HK-2 (cell line): ENCODE measurements at regions not wholly inside any gene's neighbourhood (a gene's known extent, or its start where the extent isn't known, plus 50 kb on each side); places are given as distances from the start of the nearest gene placed in this dataset.
"Not testable (repeated sequence)": the region's sequence is repeated elsewhere in the genome, so short reads cannot be mapped to it uniquely, and the experiment has no call there.

Experiments
- DNase-seq: peaks from one replicate; pipeline ENCODE4 v3.0.0-alpha.2; 2018; ENCODE audit not compliant: unreplicated experiment

DNA sequence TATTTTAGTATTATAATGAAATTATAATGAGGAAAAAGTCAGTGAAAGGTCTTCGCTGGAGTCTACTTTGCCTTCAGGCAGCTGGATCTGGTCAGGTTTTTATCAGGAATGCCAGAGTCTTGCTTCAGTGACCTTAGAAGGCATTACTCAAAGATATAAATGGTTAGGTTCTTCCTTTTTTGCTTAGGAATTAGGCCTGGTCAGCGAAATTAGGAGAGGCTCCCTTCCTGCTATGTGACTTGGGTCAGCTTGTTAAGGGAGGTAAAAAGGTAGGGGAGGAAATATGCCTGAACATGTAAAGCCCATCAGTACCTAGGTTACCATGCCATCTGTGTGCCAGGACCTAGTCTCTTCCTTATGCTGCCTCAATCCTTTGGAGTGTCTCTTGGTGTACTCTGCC, 115.1 kb downstream of the OTOR start:
- no peak for DNase-seq

DNA sequence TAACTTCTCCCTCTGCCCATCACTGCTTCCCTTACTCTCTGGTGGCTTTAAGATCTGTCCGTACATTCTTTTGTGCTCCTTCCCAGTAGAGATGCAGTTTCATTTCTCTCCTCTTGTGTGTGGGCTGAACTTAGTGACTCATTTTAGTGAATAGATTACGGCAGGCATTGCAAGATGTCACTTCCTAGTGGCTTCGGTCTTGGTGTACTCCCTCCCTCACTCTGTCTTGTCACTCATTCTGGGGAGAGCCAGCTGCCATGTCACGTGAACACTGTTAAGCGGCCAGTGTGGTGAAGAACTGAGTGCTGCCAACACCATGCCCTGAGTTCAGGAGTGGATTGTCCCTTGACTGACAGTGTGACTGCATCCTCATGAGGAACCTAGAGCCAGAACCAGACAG, 115.9 kb downstream of the OTOR start:
- DNase-seq: no peak

DNA sequence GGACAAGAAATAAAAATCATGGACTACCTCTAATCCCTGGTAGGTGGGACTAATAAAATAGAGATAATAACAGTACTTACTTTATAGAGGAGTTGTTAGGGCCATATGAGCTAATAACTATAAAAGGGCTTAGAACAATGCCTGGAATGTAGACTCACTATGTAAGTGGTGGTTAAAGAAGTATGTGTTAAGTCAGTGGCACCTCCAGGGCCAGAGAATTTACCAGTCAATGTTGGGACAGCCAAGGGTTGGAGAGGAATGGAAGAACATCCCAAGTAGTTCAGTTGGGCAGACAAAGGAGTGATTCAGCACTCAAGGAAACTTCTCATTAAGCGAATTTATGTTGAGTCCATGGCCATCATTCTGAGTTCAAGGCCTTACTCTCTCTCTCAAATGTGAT, 116.8 kb downstream of the OTOR start:
- DNase-seq: no peak

DNA sequence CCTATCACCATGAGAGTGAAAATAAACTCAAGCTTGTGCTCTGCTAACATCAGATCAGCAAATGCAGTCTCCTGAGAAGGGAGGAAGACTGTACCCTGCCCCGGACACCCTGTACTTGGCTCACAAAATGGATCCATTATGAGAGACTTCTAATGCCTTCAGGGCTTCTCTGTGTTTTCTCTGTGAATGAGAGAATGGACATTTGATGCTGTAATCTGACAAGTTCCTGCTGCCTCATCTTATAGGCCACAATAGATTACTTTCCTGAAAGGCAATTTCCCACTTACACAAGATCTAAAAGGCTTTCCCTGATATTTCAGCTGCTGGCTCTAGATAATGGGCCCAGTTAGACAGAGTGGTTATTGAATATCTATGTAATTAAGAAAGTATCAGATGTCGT, 117.2 kb downstream of the OTOR start:
- DNase-seq: no peak

DNA sequence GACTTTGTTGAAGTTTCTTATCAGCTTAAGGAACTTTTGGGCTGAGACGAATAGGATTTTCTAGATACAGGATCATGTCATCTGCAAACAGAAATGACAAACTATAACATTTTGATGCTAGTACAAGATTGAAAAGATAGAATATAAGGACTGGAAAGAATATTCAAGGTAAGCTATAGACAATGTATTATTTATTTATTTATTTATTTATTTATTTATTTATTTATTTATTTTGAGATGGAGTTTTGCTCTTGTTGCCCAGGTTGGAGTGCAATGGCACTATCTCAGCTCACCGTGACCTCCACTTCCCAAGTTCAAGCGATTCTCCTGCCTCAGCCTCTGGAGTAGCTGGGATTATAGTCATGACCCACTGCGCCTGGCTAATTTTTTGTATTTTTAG, 125.0 kb downstream of the OTOR start:
- DNase-seq: not testable (repeated sequence)

DNA sequence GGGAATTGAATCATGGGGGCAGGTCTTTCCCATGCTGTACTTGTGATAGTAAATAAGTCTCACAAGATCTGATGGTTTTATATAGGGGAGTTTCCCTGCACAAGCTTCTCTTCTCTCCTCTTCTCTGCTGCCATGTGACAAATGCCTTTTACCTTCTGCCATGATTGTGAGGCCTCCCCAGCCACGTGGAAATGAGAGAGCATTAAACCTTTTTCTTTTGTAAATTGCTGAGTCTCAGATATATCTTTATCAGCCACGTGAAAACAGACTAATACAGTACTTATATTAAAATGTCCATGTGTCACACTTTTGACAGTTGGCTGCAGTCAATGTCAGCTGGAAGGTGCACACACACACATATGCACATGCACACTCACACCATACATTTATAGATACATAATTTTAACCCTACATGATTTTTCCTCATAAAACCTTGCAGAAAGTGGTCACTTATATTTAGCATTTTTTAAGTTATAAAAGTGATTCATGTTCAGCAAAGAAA, 128.9 kb downstream of the OTOR start:
- no peak for DNase-seq

DNA sequence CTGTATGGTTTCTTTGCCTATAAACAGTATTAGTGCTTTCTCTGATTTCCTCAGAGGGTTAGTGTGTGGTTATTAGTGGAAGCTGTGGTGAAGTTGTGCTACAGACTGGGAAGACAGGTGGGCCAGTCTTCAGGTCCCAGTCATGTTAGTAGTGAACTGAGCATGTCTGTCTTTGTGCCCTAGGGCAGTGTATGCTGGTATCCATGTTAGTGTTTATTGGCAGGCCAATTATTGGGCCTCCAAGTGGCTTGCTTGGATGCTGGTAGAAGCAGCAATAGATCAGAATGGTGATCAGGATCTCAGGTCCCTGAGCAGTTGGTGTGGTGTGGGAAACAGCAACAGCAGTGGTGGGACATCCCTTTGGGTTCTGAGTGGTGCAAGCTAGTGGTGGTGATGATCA, 137.6 kb downstream of the OTOR start:
- no peak for DNase-seq

DNA sequence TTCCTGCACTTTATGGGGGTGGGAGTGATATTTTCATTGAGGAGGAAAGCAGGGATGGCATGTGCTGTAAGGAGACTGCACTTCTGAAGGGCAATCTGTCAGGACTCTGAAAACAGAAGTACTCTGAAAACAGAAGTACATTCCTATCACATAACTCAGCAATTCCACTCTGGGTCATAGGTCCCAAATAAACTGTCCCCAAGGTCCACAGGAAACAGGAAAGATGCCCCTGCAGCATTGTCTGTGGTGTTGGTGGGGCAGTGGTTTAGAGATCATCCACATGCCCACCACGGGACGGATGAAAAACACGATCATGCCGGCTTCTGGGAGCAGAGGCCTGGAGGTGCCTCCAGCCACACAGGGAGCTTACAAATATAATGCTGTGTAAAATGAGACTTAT, 150.3 kb downstream of the OTOR start:
- DNase-seq: no peak

DNA sequence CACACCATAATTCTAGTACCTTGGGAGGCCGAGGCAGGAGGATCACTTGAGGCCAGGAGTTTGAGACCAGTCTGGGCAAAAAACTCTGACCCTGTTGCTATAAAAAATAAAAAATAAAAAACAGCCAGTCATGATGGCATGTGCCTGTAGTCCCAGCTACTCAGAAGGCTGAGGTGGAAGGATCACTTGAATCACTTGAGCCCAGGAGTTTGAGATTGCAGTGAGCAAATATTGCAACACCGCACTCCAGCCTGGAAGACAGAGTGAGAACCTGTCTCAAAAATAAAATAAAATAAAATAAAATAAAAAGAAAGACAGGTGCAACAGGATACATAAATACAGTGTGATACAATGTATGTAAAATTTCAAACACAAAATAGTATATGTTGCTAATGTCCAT, 154.5 kb downstream of the OTOR start:
- no peak for DNase-seq

DNA sequence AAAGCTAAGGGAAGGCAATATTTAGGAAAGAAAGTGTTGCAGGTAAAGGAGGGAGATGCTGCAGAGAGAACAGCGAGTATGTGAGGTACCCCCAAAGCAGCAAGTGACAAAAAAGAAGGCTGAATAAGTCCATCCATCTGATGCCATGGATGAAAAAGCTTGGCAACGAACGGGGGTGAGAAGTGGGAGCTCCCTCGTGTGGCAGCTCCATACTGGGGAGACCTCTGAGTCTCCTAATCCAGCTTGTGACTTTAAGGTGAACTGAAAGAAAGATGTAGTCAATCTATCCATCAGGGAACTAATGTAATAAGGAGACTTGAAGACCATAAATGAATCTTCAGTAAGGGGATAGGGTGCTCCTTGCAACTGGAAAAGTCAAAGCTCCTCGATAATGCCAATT, 156.6 kb downstream of the OTOR start:
- no peak for DNase-seq

DNA sequence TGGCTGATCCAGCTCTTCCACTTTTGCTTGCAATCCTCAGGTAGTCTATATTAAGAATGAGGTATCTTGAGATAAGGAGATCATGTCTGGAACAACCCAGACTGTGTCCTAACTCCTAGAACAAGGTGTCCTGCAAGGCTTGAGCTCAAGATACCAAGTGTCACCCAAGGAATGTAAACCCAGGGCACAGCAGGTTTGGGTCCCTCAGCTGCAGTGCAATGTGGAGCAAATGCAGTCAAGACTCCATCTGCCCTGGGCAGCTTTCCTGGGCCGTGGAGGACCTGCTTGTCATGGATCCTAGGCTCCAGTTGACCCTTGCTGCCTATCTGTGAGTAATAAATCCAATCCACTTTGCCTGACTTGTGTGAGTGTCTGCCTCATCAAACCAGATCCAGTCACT, 166.1 kb downstream of the OTOR start:
- no peak for DNase-seq

DNA sequence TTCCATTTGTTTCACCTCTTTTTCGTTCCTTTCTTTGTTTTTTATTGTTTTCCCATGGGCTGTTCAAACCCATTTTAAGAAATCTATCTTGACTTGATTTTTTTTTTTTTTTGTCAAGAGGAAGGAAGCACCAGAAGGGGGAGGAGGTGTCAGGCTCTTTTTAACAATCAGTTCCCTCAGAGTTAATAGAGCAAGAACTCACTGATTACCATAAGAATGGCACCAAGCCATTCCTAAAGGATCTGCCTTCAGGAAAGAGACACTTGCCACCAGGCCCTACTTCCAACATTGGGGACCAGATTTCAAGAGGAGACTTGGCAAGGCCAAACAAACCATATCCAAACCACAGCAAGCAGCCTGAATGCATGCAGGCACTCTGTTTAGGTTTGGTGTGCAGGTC, 168.0 kb downstream of the OTOR start:
- no peak for DNase-seq

DNA sequence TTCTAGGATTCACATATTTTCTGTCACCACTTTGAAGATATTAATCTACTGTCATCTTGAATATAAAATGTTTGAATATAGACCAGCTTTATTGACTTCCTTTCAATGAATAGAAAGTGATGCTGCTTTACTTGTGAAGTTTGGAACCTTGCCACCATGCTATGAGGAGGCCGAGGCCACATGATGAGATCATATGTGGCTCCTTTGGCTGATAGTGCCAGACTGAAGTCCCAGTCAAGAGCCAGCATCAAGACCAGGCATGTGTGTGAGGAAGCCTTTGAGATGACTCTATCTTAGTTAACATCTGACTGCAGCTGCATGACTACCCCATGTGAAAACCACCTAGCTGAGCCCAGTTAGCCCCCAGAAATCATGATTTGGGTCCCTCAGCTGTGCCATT, 169.5 kb downstream of the OTOR start:
- no peak for DNase-seq

DNA sequence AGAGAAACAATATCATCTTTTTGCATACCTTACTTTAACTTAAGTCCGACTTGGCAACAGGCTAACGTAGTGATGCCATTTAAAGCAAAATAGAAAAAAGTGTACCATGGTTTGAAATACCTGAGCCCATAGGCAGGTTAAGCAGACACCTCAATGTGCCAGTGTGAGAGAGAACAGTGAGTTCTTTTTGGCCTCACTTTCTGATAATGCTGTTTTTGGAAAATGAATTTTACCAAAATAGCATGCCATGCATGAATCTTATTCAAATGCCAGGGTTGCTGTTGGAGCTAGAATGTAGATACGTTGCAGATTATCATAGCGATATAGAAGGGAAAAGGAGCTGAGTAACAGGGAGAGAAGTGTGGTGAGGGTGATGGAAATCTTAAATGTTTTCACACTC, 170.2 kb downstream of the OTOR start:
- DNase-seq: no peak

DNA sequence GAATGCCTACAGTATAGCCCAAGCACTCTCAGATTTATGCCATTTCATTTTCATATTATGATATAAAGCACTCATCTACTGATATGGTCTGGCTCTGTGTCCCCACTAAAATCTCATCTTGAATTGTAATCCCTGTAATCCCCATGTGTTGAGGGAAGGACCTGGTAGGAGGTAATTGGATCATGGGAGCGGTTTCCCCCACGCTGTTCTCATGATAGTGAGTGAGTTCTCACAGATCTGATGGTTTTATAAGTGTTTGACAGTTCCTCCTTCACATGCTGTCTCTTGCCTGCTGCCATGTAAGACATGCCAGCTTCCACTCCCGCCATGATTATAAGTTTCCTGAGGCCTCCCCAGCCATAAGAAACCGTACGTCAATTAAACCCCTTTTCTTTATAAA, 171.7 kb downstream of the OTOR start:
- DNase-seq: no peak

DNA sequence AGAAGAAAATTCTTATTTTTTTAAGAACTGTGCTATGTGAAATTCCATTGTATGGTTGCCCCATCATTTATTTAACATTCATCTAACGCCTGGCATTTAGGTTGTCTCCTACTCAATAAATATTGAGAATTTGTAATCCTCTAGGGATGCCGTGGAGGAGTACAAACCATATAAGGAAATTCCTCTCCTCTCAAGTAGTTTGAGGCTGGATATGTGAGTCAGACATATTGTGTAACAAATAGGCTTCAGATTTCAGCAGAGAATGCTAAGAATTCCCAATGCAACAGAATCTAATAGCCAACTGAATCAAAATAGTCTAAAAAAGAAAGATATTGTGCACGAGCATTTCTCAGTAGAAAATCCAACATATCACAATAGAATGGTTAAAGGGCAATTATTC, 174.7 kb downstream of the OTOR start:
- no peak for DNase-seq

DNA sequence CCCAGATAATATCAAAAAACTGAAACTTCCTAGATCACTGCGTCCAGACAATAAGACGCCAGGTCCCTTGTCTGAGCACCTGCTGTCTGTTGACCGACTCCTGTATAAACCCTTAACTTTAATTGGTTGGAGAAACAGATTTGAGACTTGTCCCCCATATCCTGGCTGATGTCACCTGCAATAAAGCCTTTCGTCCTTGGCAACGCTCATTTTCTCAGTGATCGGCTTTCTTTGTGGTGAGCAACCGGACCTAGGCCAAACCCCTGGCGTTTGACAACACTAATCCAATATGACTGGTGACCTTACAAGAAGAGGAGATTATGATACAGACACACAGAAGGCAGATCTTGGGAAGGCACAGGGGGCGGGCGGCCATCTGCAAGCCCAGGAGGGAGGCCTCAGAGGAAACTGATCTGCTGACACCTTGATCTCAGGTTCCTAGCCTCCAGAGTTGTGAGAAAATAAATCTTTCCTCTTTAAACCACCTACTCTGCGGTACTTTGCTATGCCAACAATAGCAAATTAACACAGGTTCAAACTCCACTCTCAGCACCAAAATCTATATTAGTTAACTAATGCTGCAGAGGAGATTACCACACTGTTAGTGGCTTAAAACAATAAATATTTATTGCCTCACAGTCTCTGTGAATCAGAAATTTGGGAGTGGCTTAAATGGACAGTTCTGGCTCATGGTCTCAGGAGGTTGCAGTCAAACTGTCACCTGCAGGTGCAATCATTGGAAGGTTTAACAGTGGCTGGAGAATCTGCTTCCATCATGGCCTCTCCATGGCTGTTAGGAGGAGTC, 178.7 kb downstream of the OTOR start:
- DNase-seq: no peak

DNA sequence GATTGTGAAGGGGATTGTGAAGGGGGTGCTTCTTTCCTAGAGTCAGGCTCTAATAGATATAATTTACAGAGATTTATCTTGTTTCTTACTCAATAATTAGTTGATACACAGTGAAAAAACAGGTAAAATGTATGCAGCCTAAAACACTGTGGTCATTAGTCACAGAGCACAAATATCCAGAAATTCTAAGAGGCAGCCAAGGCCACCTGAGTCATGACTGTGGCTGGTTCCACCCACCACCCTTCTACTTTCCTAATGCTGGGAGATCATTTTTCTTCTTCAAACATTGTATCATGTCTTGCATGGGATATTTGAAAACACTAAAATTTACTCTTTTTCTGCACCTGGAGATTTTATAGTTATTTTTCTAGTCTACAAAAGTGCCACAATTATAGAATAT, 181.6 kb downstream of the OTOR start:
- DNase-seq: no peak

DNA sequence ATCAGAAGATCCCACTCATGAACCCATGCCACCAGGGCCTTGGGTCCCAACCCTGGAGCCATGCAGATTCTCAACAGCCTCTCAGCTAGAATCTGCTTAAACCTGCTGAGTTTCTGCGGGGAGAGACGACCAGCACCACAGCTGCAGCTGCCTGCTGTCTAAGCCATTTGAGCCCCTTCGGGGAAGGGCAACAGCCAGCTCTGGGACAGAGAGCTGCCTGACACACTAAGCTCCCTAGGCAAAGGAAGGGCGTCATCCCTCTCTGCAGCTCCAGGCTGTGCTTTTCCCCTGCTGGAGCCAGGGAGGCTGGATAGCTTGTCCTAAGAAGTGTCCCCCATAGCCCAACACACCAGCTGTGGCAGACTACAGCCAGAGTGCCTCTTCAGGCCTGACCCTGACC, 182.5 kb downstream of the OTOR start:
- DNase-seq: no peak

DNA sequence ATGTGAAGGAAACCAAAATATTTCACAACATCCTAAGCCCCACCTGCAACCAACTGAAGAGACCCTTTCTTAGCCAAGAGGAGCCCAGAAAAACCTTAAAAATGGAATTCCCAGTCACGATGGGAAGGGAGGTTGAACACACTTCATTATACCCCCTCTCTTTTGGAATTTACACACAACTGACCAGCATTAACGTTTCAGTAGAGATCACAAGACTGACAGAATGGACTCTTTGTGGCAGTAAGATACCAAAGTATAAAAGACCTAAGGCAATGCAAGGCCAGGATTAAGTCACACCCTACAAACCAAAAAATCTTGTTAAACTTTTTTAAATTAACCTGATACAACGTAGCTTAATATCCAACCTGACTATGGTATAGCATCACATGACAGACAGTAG, 190.9 kb downstream of the OTOR start:
- no peak for DNase-seq

DNA sequence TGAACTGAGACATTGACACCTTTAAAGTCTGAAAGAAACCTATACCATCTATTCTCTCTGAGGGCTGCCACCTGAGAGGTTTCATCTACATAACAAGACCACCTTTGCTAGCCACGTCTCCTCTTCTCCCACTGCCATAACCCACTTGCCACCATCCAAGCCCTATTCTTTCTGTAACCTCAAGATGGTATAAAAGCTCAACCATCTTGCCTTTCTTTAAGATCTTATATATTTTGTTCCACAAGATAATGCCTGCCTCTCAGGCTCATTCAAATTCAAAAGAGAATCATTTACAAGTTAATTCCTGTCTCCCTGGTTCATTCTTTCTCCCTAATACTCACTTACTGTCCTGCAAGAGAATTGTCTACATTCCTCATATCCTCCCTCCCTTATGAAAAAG, 192.5 kb downstream of the OTOR start:
- no peak for DNase-seq

DNA sequence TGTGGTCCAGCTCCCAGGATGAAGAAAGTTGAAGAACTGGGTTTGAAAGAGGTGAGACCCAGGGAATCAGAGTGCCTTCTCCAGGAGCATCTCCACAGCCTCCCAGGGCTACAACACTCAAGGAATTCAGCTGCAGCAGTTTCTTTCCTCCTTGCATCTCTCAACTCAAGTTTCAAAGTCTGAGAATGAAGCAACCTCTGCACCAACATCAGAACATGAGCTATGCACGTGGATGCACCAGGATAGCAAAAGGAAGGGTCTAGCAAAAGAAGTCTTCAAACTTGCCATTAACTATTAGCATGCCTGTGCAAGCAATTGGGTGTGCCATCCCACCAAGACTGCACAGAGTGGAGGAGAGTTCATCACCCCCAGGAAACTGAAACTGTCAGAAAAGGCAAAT, 193.9 kb downstream of the OTOR start:
- no peak for DNase-seq

DNA sequence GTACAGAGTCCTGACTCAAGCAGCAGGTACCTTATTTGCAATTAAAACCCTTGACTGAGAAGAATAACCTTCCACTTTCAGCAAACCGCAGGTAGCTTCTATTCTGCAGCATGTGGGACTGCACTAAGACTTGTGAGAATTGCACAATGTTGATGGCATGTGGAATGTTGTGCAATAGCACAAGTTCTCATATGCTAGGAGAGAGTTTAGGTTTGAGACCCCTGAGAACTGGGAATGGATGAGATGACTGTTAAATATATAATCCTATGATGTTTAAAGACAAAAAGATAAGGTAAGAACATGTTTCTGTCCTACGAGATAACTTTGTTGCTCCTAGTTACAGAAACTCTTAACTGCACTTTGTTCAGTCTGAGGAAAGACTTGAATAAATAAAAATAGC, 194.6 kb downstream of the OTOR start:
- DNase-seq: no peak

DNA sequence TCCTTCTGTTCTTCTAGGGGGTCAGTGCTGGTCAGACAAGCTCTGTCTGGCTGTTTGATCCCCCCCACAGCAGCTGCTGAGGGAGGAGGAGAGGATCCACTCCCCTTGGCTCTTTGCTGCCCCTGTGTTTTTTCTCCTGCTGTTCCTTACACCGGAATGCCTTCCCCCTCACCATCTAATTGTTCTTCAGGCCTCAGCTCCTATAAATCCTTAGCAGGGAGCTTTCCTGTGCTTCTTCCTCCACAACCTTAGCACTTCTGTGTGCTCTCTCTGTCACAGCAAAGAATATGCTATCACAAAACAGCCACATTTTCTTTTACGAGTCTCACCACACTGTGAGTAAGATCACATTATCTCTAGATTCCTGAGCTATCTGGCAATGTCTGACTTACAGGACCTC, 196.6 kb downstream of the OTOR start:
- no peak for DNase-seq
